CD4-positive, CD25-positive, alpha-beta regulatory T cell (primary cell): ENCODE measurements at regions not wholly inside any gene's neighbourhood (a gene's known extent, or its start where the extent isn't known, plus 50 kb on each side); places are given as distances from the start of the nearest gene placed in this dataset.

Experiments used
- ATAC-seq, 2 donors: fragments of 150-1000 bp; cut with Tn5 transposase; one replicate each; pipeline ENCODE4 v1.10.0; 2021; ENCODE audit warnings: low read depth in 2 of 2, moderate number of reproducible peaks in 2 of 2, moderate library complexity in 1 of 2
- DNase-seq, 3 donors: peaks; one replicate each; pipeline versions ENCODE4 v3.0.0 to v3.0.0-alpha.2; 2012 to 2022; ENCODE audit warnings: mixed read lengths in 1 of 3
- H3K27ac ChIP-seq: one replicate; pipeline ENCODE4 v1.7.0; 2013; ENCODE audit warnings: mild to moderate bottlenecking, low read length; ENCODE audit not compliant: insufficient read depth, poor library complexity, severe bottlenecking
- H3K27me3 ChIP-seq: one replicate; pipeline ENCODE4 v1.7.0; 2013; ENCODE audit warnings: low read length; ENCODE audit not compliant: control insufficient read depth, insufficient read depth
- H3K36me3 ChIP-seq: one replicate; pipeline ENCODE4 v1.7.0; 2013; ENCODE audit warnings: mild to moderate bottlenecking, low read length, moderate library complexity; ENCODE audit not compliant: control insufficient read depth, insufficient read depth
- H3K4me1 ChIP-seq: 2 replicates; pipeline ENCODE4 v1.7.0; 2013; ENCODE audit warnings: mild to moderate bottlenecking, low read length; ENCODE audit not compliant: insufficient read depth, control insufficient read depth, poor library complexity, severe bottlenecking
- H3K4me3 ChIP-seq: one replicate; pipeline ENCODE4 v1.7.0; 2013; ENCODE audit warnings: low read depth, mild to moderate bottlenecking, low read length, moderate library complexity
- H3K9me3 ChIP-seq, 2 experiments: 1 replicate in 1 of 2; 2 replicates in 1 of 2; pipeline ENCODE4 v1.7.0; 2013; ENCODE audit warnings: low read length in 2 of 2, mild to moderate bottlenecking in 1 of 2, moderate library complexity in 1 of 2; ENCODE audit not compliant: control insufficient read depth in 2 of 2
- H3K27ac Mint-ChIP-seq, 3 donors: one replicate each; pipeline ENCODE4 v1.8.0; 2020 to 2022; ENCODE audit warnings: mild to moderate bottlenecking in 3 of 3, mixed read lengths in 3 of 3, moderate library complexity in 2 of 3
- H3K27me3 Mint-ChIP-seq: one replicate; pipeline ENCODE4 v1.8.0; 2022; ENCODE audit warnings: mild to moderate bottlenecking, mixed read lengths
- H3K36me3 Mint-ChIP-seq: one replicate; pipeline ENCODE4 v1.8.0; 2020; ENCODE audit warnings: mixed read lengths
- H3K4me1 Mint-ChIP-seq, 4 donors: one replicate each; pipeline ENCODE4 v1.8.0; 2020 to 2022; ENCODE audit warnings: mixed read lengths in 4 of 4, mild to moderate bottlenecking in 1 of 4
- H3K4me3 Mint-ChIP-seq, 4 donors: one replicate each; pipeline ENCODE4 v1.8.0; 2020 to 2022; ENCODE audit warnings: mild to moderate bottlenecking in 4 of 4, mixed read lengths in 4 of 4, moderate library complexity in 3 of 4
- H3K9me3 Mint-ChIP-seq, 7 donors: one replicate each; pipeline ENCODE4 v1.8.0; 2020 to 2022; ENCODE audit warnings: mixed read lengths in 7 of 7, mild to moderate bottlenecking in 3 of 7, moderate library complexity in 2 of 7

- no peak overlapping the region for H3K4me3 ChIP-seq
- no peak overlapping the region for H3K4me3 Mint-ChIP-seq
- H3K27me3 ChIP-seq, result no peaks in the 10 kb centered on the region
- H3K36me3 Mint-ChIP-seq, result no peaks in the 10 kb centered on the region
- H3K9me3 Mint-ChIP-seq, result peaks cover 0 to 3% (median 1%) of the 10 kb centered on the region in 7 donors
- no peaks in the 10 kb centered on the region for H3K4me1 ChIP-seq
- no peak overlapping the region for H3K27ac ChIP-seq
- ATAC-seq, result no peak
- no peak for DNase-seq
- no peaks in the 10 kb centered on the region for H3K27me3 Mint-ChIP-seq
- H3K27ac Mint-ChIP-seq, result no peak overlapping the region
- no peaks in the 10 kb centered on the region for H3K9me3 ChIP-seq
- peaks cover 0 to 4% (median 2%) of the 10 kb centered on the region in 4 donors for H3K4me1 Mint-ChIP-seq
- no peaks in the 10 kb centered on the region for H3K36me3 ChIP-seq
Observed at GRCh38 chr14:39682582-39682981, 250.3 kb upstream of the FBXO33 start.

GRCh38 chr14:39681782-39682399 is 249.7 kb upstream of the FBXO33 start:
- H3K27ac Mint-ChIP-seq, result no peak overlapping the region
- ATAC-seq (no peak), DNase-seq (no peak)
- Histone ChIP-seq H3K27me3 (no peaks in the 10 kb centered on the region), H3K36me3 (no peaks in the 10 kb centered on the region), H3K4me1 (no peaks in the 10 kb centered on the region), H3K4me3 (no peak overlapping the region), H3K9me3 (no peaks in the 10 kb centered on the region), H3K27ac (no peak overlapping the region)
- H3K9me3 Mint-ChIP-seq, result peaks cover 0 to 3% (median 0%) of the 10 kb centered on the region in 7 donors
- H3K36me3 Mint-ChIP-seq, result no peaks in the 10 kb centered on the region
- peaks cover 0 to 4% (median 2%) of the 10 kb centered on the region in 4 donors for H3K4me1 Mint-ChIP-seq
- H3K4me3 Mint-ChIP-seq, result no peak overlapping the region
- H3K27me3 Mint-ChIP-seq, result no peaks in the 10 kb centered on the region

GRCh38 chr14:39680777-39681176 is 248.5 kb upstream of the FBXO33 start:
- DNase-seq (no peak), ATAC-seq (no peak)
- H3K36me3 ChIP-seq, result no peaks in the 10 kb centered on the region

GRCh38 chr14:39673734-39674133 is 241.5 kb upstream of the FBXO33 start:
- peaks cover 2 to 10% (median 7%) of the 10 kb centered on the region in 7 donors for H3K9me3 Mint-ChIP-seq
- Histone ChIP-seq H3K36me3 (no peaks in the 10 kb centered on the region), H3K4me3 (no peak overlapping the region), H3K27me3 (no peaks in the 10 kb centered on the region), H3K9me3 (no peaks in the 10 kb centered on the region), H3K4me1 (no peaks in the 10 kb centered on the region), H3K27ac (no peak overlapping the region)
- no peaks in the 10 kb centered on the region for H3K4me1 Mint-ChIP-seq
- ATAC-seq, result no peak
- no peak overlapping the region for H3K4me3 Mint-ChIP-seq
- no peak for DNase-seq
- H3K27ac Mint-ChIP-seq, result no peak overlapping the region
- H3K36me3 Mint-ChIP-seq, result no peaks in the 10 kb centered on the region
- H3K27me3 Mint-ChIP-seq, result no peaks in the 10 kb centered on the region

More at GRCh38 chr14:39680777-39681176, 248.5 kb upstream of the FBXO33 start:
- Histone ChIP-seq H3K9me3 (no peaks in the 10 kb centered on the region), H3K4me1 (no peaks in the 10 kb centered on the region), H3K27me3 (no peaks in the 10 kb centered on the region), H3K4me3 (no peak overlapping the region), H3K27ac (no peak overlapping the region)
- Mint-ChIP-seq H3K9me3 (peaks cover 0 to 8% (median 0%) of the 10 kb centered on the region in 7 donors), H3K4me1 (peaks cover 0 to 4% (median 1%) of the 10 kb centered on the region in 4 donors), H3K27me3 (no peaks in the 10 kb centered on the region), H3K27ac (no peak overlapping the region), H3K36me3 (no peaks in the 10 kb centered on the region), H3K4me3 (no peak overlapping the region)

GRCh38 chr14:39673270-39673711 is 241.1 kb upstream of the FBXO33 start:
- peaks cover 2 to 14% (median 7%) of the 10 kb centered on the region in 7 donors for H3K9me3 Mint-ChIP-seq

GRCh38 chr14:39668449-39668848 is 236.2 kb upstream of the FBXO33 start:
- Mint-ChIP-seq H3K27me3 (no peaks in the 10 kb centered on the region), H3K9me3 (peaks cover 0 to 21% (median 6%) of the 10 kb centered on the region in 7 donors), H3K27ac (peak overlapping the region in 1 of 3 donors; percentile 36), H3K4me1 (no peaks in the 10 kb centered on the region), H3K4me3 (no peak overlapping the region), H3K36me3 (no peaks in the 10 kb centered on the region)
- no peaks in the 10 kb centered on the region for H3K36me3 ChIP-seq
- H3K27me3 ChIP-seq, result no peaks in the 10 kb centered on the region
- ATAC-seq, result no peak
- no peak for DNase-seq
- H3K27ac ChIP-seq, result no peak overlapping the region
- no peaks in the 10 kb centered on the region for H3K4me1 ChIP-seq
- no peak overlapping the region for H3K4me3 ChIP-seq
- no peaks in the 10 kb centered on the region for H3K9me3 ChIP-seq

More at GRCh38 chr14:39673270-39673711, 241.1 kb upstream of the FBXO33 start:
- Mint-ChIP-seq H3K36me3 (no peaks in the 10 kb centered on the region), H3K27me3 (no peaks in the 10 kb centered on the region), H3K4me3 (no peak overlapping the region), H3K4me1 (no peaks in the 10 kb centered on the region), H3K27ac (no peak overlapping the region)
- Histone ChIP-seq H3K27me3 (no peaks in the 10 kb centered on the region), H3K4me3 (no peak overlapping the region), H3K4me1 (no peaks in the 10 kb centered on the region), H3K27ac (no peak overlapping the region), H3K9me3 (no peaks in the 10 kb centered on the region), H3K36me3 (no peaks in the 10 kb centered on the region)
- no peak for ATAC-seq
- no peak for DNase-seq

- Mint-ChIP-seq H3K27me3 (no peaks in the 10 kb centered on the region), H3K9me3 (peaks cover 0 to 30% (median 6%) of the 10 kb centered on the region in 7 donors), H3K4me1 (no peaks in the 10 kb centered on the region), H3K36me3 (no peaks in the 10 kb centered on the region), H3K4me3 (no peak overlapping the region), H3K27ac (no peak overlapping the region)
- Histone ChIP-seq H3K27ac (no peak overlapping the region), H3K9me3 (peaks cover 0 to 4% of the 10 kb centered on the region in 2 experiments), H3K36me3 (no peaks in the 10 kb centered on the region), H3K27me3 (no peaks in the 10 kb centered on the region), H3K4me1 (no peaks in the 10 kb centered on the region), H3K4me3 (no peak overlapping the region)
- DNase-seq, result no peak
- no peak for ATAC-seq
Observed at GRCh38 chr14:39666386-39666785, 234.2 kb upstream of the FBXO33 start.

GRCh38 chr14:39665075-39665475 is 232.8 kb upstream of the FBXO33 start:
- H3K4me1 Mint-ChIP-seq, result no peaks in the 10 kb centered on the region
- peaks cover 0 to 30% (median 4%) of the 10 kb centered on the region in 7 donors for H3K9me3 Mint-ChIP-seq
- Histone ChIP-seq H3K27ac (no peak overlapping the region), H3K27me3 (no peaks in the 10 kb centered on the region), H3K9me3 (peaks cover 0 to 4% of the 10 kb centered on the region in 2 experiments), H3K4me3 (no peak overlapping the region), H3K4me1 (no peaks in the 10 kb centered on the region), H3K36me3 (no peaks in the 10 kb centered on the region)
- no peak for ATAC-seq
- no peak overlapping the region for H3K27ac Mint-ChIP-seq
- no peak overlapping the region for H3K4me3 Mint-ChIP-seq
- no peaks in the 10 kb centered on the region for H3K27me3 Mint-ChIP-seq
- no peak for DNase-seq
- no peaks in the 10 kb centered on the region for H3K36me3 Mint-ChIP-seq
